Effector memory CD8-positive, alpha-beta T cell (primary cell): ENCODE measurements at regions not wholly inside any gene's neighbourhood (a gene's known extent, or its start where the extent isn't known, plus 50 kb on each side); places are given as distances from the start of the nearest gene placed in this dataset.

Source experiments
- ATAC-seq: fragments of 150-1000 bp; cut with Tn5 transposase; replicated peaks from 2 replicates; pipeline ENCODE4 v1.10.0; 2021; ENCODE audit warnings: mild to moderate bottlenecking, moderate library complexity
- DNase-seq, 3 experiments: peaks; one replicate each; pipeline ENCODE4 v3.0.0; 2021
- H3K27ac Mint-ChIP-seq, 2 donors: one replicate each; pipeline ENCODE4 v1.8.0; 2022; ENCODE audit warnings: mild to moderate bottlenecking in 2 of 2, mixed read lengths in 2 of 2, moderate library complexity in 2 of 2
- H3K27me3 Mint-ChIP-seq, 2 donors: one replicate each; pipeline ENCODE4 v1.8.0; 2022; ENCODE audit warnings: mixed read lengths in 2 of 2
- H3K36me3 Mint-ChIP-seq: one replicate; pipeline ENCODE4 v1.8.0; 2022; ENCODE audit warnings: mild to moderate bottlenecking, moderate library complexity, mixed read lengths; ENCODE audit not compliant: insufficient read depth
- H3K4me1 Mint-ChIP-seq, 2 donors: one replicate each; pipeline ENCODE4 v1.8.0; 2022; ENCODE audit warnings: low read depth in 2 of 2, mixed read lengths in 2 of 2
- H3K4me3 Mint-ChIP-seq, 2 donors: one replicate each; pipeline ENCODE4 v1.8.0; 2022; ENCODE audit warnings: mild to moderate bottlenecking in 2 of 2, mixed read lengths in 2 of 2, moderate library complexity in 2 of 2
- H3K9me3 Mint-ChIP-seq, 2 donors: one replicate each; pipeline ENCODE4 v1.8.0; 2022; ENCODE audit warnings: mixed read lengths in 2 of 2

- H3K4me3 Mint-ChIP-seq, result no peak overlapping the region
These were observed 568.5 kb upstream of the B3GALT2 start for GRCh38 chr1:193754732-193755427.

GRCh38 chr1:193754151-193754550 lies 567.7 kb upstream of the B3GALT2 start:
- Mint-ChIP-seq H3K27ac (no peak overlapping the region), H3K27me3 (no peaks in the 10 kb centered on the region), H3K9me3 (no peaks in the 10 kb centered on the region), H3K36me3 (peaks cover 12% of the 10 kb centered on the region), H3K4me3 (no peak overlapping the region), H3K4me1 (peaks cover 0 to 5% of the 10 kb centered on the region in 2 donors)
- DNase-seq (no peak), ATAC-seq (no peak)

More at GRCh38 chr1:193754732-193755427, 568.5 kb upstream of the B3GALT2 start:
- peaks cover 0 to 5% of the 10 kb centered on the region in 2 donors for H3K4me1 Mint-ChIP-seq
- no peak for DNase-seq
- peaks cover 12% of the 10 kb centered on the region for H3K36me3 Mint-ChIP-seq
- ATAC-seq, result no peak
- no peaks in the 10 kb centered on the region for H3K27me3 Mint-ChIP-seq
- no peaks in the 10 kb centered on the region for H3K9me3 Mint-ChIP-seq
- no peak overlapping the region for H3K27ac Mint-ChIP-seq

- Mint-ChIP-seq H3K36me3 (peaks cover 12% of the 10 kb centered on the region), H3K27ac (peak overlapping the region in 1 of 2 donors; percentile 51), H3K9me3 (no peaks in the 10 kb centered on the region), H3K4me1 (peaks cover 0 to 5% of the 10 kb centered on the region in 2 donors), H3K4me3 (no peak overlapping the region), H3K27me3 (no peaks in the 10 kb centered on the region)
- no peak for ATAC-seq
- DNase-seq, result no peak
These were observed 566.8 kb upstream of the B3GALT2 start for GRCh38 chr1:193753038-193753756.

GRCh38 chr1:193749868-193750267 lies 563.5 kb upstream of the B3GALT2 start:
- H3K4me1 Mint-ChIP-seq, result peaks cover 0 to 5% of the 10 kb centered on the region in 2 donors

GRCh38 chr1:193747579-193747978 lies 561.2 kb upstream of the B3GALT2 start:
- H3K9me3 Mint-ChIP-seq, result no peaks in the 10 kb centered on the region
- H3K27me3 Mint-ChIP-seq, result no peaks in the 10 kb centered on the region
- no peak for ATAC-seq
- H3K27ac Mint-ChIP-seq, result no peak overlapping the region
- no peak for DNase-seq
- peaks cover 0 to 2% of the 10 kb centered on the region in 2 donors for H3K4me1 Mint-ChIP-seq
- H3K36me3 Mint-ChIP-seq, result no peaks in the 10 kb centered on the region
- no peak overlapping the region for H3K4me3 Mint-ChIP-seq

More at GRCh38 chr1:193749868-193750267, 563.5 kb upstream of the B3GALT2 start:
- DNase-seq (no peak), ATAC-seq (no peak)
- Mint-ChIP-seq H3K4me3 (no peak overlapping the region), H3K27ac (no peak overlapping the region), H3K36me3 (peaks cover 5% of the 10 kb centered on the region), H3K9me3 (no peaks in the 10 kb centered on the region), H3K27me3 (no peaks in the 10 kb centered on the region)

- Mint-ChIP-seq H3K4me1 (peaks cover 0 to 2% of the 10 kb centered on the region in 2 donors), H3K27me3 (no peaks in the 10 kb centered on the region), H3K36me3 (no peaks in the 10 kb centered on the region), H3K9me3 (no peaks in the 10 kb centered on the region), H3K27ac (no peak overlapping the region), H3K4me3 (no peak overlapping the region)
- ATAC-seq (no peak), DNase-seq (no peak)
These were observed 554.8 kb upstream of the B3GALT2 start for GRCh38 chr1:193741228-193741627.

- ATAC-seq, result no peak
- no peak overlapping the region for H3K27ac Mint-ChIP-seq
- H3K27me3 Mint-ChIP-seq, result no peaks in the 10 kb centered on the region
- DNase-seq, result no peak
- no peak overlapping the region for H3K4me3 Mint-ChIP-seq
- no peaks in the 10 kb centered on the region for H3K36me3 Mint-ChIP-seq
- no peaks in the 10 kb centered on the region for H3K9me3 Mint-ChIP-seq
- peaks cover 0 to under 1% of the 10 kb centered on the region in 2 donors for H3K4me1 Mint-ChIP-seq
These were observed 554.3 kb upstream of the B3GALT2 start for GRCh38 chr1:193740762-193741161.

- no peak for ATAC-seq
- H3K4me3 Mint-ChIP-seq, result no peak overlapping the region
- H3K4me1 Mint-ChIP-seq, result no peaks in the 10 kb centered on the region
- H3K36me3 Mint-ChIP-seq, result no peaks in the 10 kb centered on the region
- no peaks in the 10 kb centered on the region for H3K9me3 Mint-ChIP-seq
- H3K27me3 Mint-ChIP-seq, result no peaks in the 10 kb centered on the region
- DNase-seq, result no peak
- no peak overlapping the region for H3K27ac Mint-ChIP-seq
These were observed 550.1 kb upstream of the B3GALT2 start for GRCh38 chr1:193736507-193736906.

- no peaks in the 10 kb centered on the region for H3K36me3 Mint-ChIP-seq
- no peaks in the 10 kb centered on the region for H3K9me3 Mint-ChIP-seq
- DNase-seq (no peak), ATAC-seq (no peak)
- no peaks in the 10 kb centered on the region for H3K27me3 Mint-ChIP-seq
- no peak overlapping the region for H3K27ac Mint-ChIP-seq
- no peak overlapping the region for H3K4me3 Mint-ChIP-seq
- no peaks in the 10 kb centered on the region for H3K4me1 Mint-ChIP-seq
These were observed 547.3 kb upstream of the B3GALT2 start for GRCh38 chr1:193733674-193734073.

GRCh38 chr1:193730017-193730416 lies 543.6 kb upstream of the B3GALT2 start:
- Mint-ChIP-seq H3K4me3 (no peak overlapping the region), H3K9me3 (no peaks in the 10 kb centered on the region), H3K4me1 (peaks cover 11 to 14% of the 10 kb centered on the region in 2 donors), H3K27me3 (no peaks in the 10 kb centered on the region), H3K36me3 (no peaks in the 10 kb centered on the region), H3K27ac (no peak overlapping the region)
- no peak for ATAC-seq
- no peak for DNase-seq

GRCh38 chr1:193729429-193729828 lies 543.0 kb upstream of the B3GALT2 start:
- ATAC-seq (no peak), DNase-seq (no peak)
- Mint-ChIP-seq H3K27me3 (no peaks in the 10 kb centered on the region), H3K9me3 (no peaks in the 10 kb centered on the region), H3K36me3 (no peaks in the 10 kb centered on the region), H3K27ac (no peak overlapping the region), H3K4me1 (peaks cover 11 to 14% of the 10 kb centered on the region in 2 donors), H3K4me3 (no peak overlapping the region)

GRCh38 chr1:193727850-193728249 lies 541.4 kb upstream of the B3GALT2 start:
- Mint-ChIP-seq H3K36me3 (no peaks in the 10 kb centered on the region), H3K27me3 (no peaks in the 10 kb centered on the region), H3K4me1 (peaks cover 11 to 14% of the 10 kb centered on the region in 2 donors), H3K9me3 (no peaks in the 10 kb centered on the region), H3K27ac (peak overlapping the region in 1 of 2 donors; percentile 18), H3K4me3 (no peak overlapping the region)
- ATAC-seq, result no peak
- DNase-seq, result no peak

- Mint-ChIP-seq H3K4me1 (peaks cover 11 to 14% of the 10 kb centered on the region in 2 donors), H3K36me3 (no peaks in the 10 kb centered on the region), H3K4me3 (peak overlapping the region in 1 of 2 donors; percentile 53), H3K27ac (peak overlapping the region; percentile 41 to 70), H3K9me3 (no peaks in the 10 kb centered on the region), H3K27me3 (no peaks in the 10 kb centered on the region)
- ATAC-seq, result no peak
- no peak for DNase-seq
These were observed 540.3 kb upstream of the B3GALT2 start for GRCh38 chr1:193726722-193727121.

- Mint-ChIP-seq H3K4me3 (no peak overlapping the region), H3K36me3 (no peaks in the 10 kb centered on the region), H3K9me3 (no peaks in the 10 kb centered on the region), H3K27ac (no peak overlapping the region), H3K27me3 (no peaks in the 10 kb centered on the region), H3K4me1 (peaks cover 4 to 7% of the 10 kb centered on the region in 2 donors)
- ATAC-seq (no peak), DNase-seq (no peak)
These were observed 526.0 kb upstream of the B3GALT2 start for GRCh38 chr1:193712392-193712791.
